ENCODE measurements at regions not wholly inside any gene's neighbourhood (a gene's known extent, or its start where the extent isn't known, plus 50 kb on each side); places are given as distances from the start of the nearest gene placed in this dataset.

DNA sequence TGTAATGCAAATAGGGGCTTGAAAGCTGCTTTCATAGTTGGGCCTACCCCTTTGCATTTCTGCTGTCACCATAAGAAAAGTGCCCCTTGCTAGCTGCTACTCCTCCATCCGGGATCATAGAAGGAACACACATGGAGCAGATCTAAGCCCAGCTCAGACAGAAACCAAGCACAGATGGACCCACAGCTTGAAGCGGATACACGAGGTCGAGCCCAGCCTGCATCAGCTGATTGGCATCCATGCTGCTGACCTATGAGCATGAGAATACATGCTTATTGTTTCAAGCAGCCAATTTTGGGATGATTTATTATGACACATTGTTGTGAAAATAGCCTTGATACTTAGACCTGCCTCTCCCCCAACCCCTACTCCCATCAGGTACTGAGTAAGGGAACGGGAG lies 109.2 kb downstream of the ZNF467 start:
- TF ChIP-seq, protein P1, sequence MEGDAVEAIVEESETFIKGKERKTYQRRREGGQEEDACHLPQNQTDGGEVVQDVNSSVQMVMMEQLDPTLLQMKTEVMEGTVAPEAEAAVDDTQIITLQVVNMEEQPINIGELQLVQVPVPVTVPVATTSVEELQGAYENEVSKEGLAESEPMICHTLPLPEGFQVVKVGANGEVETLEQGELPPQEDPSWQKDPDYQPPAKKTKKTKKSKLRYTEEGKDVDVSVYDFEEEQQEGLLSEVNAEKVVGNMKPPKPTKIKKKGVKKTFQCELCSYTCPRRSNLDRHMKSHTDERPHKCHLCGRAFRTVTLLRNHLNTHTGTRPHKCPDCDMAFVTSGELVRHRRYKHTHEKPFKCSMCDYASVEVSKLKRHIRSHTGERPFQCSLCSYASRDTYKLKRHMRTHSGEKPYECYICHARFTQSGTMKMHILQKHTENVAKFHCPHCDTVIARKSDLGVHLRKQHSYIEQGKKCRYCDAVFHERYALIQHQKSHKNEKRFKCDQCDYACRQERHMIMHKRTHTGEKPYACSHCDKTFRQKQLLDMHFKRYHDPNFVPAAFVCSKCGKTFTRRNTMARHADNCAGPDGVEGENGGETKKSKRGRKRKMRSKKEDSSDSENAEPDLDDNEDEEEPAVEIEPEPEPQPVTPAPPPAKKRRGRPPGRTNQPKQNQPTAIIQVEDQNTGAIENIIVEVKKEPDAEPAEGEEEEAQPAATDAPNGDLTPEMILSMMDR (IDR thresholded peaks at IDR 0.05; ENCODE audit: insufficient read depth, low read length): no peak
- no peak for TF ChIP-seq GABPA (IDR thresholded peaks at IDR 0.05; ENCODE audit: low read depth)
